GM21381 (cell line): ENCODE measurements at regions not wholly inside any gene's neighbourhood (a gene's known extent, or its start where the extent isn't known, plus 50 kb on each side); places are given as distances from the start of the nearest gene placed in this dataset.
"Not testable (repeated sequence)": the region's sequence is repeated elsewhere in the genome, so short reads cannot be mapped to it uniquely, and the experiment has no call there.

Source experiments
- ATAC-seq: cut with Tn5 transposase; IDR thresholded peaks from one replicate; pipeline ENCODE4 v1.9.1; 2021; ENCODE audit warnings: mild to moderate bottlenecking, moderate library complexity; ENCODE audit not compliant: unreplicated experiment

DNA sequence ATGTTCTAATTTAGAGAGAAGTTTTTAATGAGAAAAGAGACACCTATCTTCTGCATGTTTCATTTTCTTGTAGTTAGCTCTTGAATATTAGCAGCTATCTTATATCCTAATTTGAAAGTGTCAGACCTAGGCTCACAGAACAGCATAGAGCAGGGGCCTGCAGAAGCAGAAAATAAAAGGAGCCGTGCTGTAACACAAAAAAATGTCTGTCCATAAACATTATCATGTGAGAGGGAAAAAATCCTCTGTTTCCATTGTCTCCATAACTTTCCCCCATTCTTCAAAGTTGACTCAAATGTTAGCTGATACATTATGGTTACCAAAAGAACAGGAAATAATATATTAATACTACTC is 329.2 kb upstream of the EPHA5 start:
- no peak for ATAC-seq

- ATAC-seq, result not testable (repeated sequence)
Measured at GRCh38 chr4:65998807-65999517, 328.7 kb upstream of the EPHA5 start.

DNA sequence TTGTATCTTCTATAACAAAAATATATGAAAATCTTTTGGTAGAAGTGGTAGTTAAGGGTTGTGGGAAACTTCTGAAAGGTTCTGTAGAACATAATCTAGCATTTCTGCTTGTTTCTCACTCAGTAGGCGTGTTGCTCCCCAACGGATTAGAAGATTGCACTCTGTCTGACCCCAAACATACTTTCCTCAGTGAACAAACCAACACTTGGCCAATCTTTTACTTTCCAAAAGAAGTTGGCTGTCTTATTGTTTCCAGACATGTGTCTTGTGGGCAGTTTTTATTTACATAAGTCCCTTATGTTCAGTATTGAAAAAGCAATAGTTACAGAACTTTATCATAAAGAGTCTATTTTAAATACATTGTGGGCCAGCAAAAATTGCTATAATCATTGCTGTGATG is 312.8 kb upstream of the EPHA5 start:
- ATAC-seq, result no peak

- ATAC-seq, result no peak
Measured at GRCh38 chr4:65976287-65976686, 306.0 kb upstream of the EPHA5 start.

GRCh38 chr4:65973186-65973585 is 302.9 kb upstream of the EPHA5 start:
- ATAC-seq, result no peak

DNA sequence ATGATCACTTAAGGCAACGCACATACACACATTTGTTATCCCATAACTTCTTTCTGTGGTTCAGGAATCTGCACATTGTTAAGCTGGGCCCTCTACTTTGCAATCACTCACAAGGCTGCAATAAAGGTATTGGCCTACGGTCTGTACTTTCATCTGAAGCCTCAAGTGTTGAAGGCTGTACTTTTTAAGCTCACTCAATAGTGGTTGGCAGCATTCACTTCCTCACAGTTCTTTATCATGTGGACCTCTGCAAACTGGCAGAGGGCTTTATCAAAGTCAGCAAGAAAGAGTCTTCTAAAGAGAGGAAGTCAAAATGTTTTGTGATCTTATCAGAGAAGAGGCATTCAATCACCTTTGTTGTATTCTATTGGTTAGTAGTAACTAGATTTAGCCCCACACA is 301.4 kb upstream of the EPHA5 start:
- no peak for ATAC-seq

DNA sequence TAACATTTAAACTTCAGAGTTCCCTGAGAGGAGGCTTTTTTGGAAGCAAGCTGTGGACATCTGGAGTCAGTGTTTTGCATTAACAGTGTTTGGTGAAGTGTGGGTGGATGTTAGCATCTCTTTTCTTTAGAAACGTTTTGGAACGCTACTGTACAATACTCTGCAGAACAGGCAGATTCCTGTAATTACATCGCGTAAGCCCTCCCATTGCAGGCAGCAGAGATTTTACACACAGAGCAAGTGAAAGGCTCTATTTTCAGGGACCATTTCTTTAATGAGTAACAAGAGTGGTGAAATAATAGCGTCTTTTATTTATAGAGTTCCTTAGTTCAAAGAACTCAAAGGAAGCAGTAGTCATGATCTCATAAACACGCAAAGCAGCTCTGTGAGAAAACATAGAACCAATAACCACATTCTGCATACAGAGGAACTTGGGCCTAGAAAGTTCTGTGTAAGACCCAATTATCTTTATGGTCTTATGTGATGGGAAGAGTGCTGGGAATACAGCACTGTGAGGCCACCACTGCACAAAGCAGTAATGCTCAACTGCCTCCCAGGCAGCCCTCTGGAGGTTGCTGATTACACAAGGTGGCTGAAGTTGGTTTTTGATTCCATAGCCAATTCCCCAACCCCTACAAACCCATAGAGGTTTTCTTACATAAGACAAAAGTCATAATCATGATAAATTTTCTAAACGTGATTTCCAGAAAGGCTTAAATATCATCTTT is 298.7 kb upstream of the EPHA5 start:
- no peak for ATAC-seq

- ATAC-seq, result no peak
Measured at GRCh38 chr4:65960751-65961150, 290.5 kb upstream of the EPHA5 start.

DNA sequence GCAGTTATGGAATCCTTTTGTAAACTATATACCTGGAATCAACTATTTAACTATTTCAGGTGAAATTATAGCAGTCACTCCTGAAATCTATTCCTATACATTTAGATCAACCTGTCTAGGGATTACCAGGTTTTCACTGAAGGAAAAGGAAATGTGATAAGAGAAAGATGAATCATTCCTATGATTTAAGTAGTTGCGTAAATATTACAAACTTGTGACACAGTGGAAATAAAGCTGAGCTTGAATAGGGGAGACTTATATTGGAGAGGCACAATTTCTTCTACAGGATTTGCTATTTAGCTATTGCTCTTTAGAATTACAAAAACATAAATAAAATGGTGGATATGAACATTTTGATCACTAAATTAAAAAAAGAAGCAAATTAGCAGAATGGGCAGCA is 284.1 kb upstream of the EPHA5 start:
- no peak for ATAC-seq

DNA sequence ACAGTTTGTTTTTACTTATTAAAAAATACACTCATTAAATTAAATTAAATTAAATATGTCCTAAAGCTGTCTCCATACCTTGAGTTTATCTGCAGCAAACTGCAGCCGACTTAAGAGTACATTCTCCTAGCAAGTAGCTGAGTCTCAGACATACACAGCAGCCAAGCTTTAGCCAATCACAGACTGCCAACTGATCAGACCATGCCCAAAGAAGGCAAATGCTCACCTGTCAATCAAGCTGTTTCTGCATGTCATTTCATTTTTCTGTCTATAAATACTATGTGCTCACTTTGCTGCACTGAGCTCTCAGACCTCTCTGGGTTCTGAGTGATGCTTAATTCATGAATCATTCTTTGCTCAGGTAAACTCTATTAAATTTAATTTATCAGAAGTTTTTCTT is 280.9 kb upstream of the EPHA5 start:
- no peak for ATAC-seq

DNA sequence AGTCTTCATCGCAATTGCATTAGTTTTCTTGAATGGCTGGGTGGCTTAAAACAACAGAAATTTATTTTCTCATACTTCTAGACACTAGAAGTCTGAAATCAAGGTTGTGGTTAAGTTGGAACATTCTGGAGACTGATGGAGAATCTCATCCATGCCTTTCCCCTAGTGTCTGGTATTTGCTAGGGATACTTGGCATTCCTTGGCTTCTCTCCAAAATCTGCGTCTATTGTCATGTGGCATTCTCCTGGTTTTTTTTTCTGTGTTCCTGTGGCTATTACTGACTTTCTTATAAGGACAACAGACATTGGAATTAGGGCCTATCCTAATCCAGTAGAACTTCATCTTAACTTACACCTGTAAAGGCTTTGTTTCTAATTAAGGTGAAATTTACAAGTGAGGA is 272.8 kb upstream of the EPHA5 start:
- no peak for ATAC-seq

- ATAC-seq, result no peak
Measured at GRCh38 chr4:65924843-65925242, 254.6 kb upstream of the EPHA5 start.

DNA sequence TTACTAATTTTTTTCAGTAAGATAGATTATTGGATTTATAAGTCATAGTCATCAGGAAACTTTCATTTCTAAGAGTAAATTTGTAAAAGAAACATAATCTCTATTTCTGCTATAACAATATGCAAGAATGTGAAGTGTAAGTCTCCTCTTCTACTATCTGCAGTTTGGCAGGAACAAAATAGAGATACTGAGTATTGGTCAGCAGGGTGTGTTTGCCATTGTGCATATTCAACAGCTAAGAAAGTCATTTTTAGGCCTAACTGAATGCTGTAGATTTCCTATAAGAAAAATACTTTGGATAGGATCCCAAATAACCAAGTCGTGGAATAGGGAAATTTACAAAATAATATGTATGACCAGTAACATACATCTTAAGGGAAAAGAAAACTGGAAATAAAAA is 253.3 kb upstream of the EPHA5 start:
- ATAC-seq, result no peak

DNA sequence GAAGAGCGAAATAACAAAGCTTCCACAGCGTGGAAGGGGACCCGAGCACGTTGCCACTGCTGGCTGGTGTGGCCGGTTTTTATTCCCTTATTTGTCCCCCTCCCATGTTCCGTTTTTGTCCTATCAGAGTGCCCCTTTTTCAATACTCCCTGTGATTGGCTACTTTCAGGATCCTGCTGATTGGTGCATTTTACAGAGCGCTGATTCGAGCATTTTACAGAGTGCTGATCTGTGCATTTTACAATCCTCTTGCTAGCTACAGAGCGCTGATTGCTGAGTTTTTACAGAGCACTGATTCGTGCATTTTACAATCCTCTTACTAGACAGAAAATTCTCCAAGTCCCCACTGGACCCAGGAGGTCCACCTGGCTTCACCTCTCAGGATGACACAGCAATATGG is 250.9 kb upstream of the EPHA5 start:
- ATAC-seq, result no peak

DNA sequence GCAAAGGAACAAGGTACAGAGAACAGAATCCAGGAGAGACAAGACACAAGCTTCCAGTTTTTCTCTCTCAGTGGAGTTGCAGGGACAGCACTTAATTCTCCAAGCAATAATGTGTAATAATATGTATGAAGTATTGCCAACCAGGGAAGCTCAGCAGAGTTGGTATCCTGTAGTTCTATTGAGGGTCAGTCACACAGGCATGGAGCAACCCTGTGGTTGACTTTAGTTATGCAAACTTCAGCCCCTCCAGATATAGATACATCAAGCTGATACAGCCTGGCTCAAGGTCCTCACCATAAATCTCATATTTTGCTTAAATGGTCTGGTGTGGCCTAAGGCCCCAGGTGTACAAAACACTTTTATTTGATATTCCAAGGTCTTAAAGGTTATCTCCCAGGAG is 248.6 kb upstream of the EPHA5 start:
- ATAC-seq, result no peak

GRCh38 chr4:65918212-65918611 is 247.9 kb upstream of the EPHA5 start:
- no peak for ATAC-seq

DNA sequence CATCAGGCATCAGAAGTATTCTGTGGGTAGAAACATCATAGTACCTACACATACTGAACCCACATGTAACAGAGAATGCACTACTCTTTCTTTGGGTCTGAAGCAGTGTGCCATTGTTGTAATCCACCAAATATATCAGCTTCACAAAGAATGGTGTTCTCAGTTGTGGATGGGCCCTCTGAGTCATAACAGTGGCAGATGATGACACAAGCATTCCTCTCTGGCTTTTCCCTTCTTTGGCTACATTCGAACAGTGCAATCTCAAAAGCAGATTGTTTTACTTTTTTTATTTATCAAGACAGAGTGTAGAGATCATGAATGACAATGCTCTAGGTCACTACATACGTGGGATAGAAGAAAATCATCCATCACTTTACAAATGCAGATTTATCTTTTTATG is 247.2 kb upstream of the EPHA5 start:
- ATAC-seq, result no peak

- ATAC-seq, result no peak
Measured at GRCh38 chr4:65911720-65912119, 241.4 kb upstream of the EPHA5 start.

- no peak for ATAC-seq
Measured at GRCh38 chr4:65893957-65894755, 223.9 kb upstream of the EPHA5 start.

DNA sequence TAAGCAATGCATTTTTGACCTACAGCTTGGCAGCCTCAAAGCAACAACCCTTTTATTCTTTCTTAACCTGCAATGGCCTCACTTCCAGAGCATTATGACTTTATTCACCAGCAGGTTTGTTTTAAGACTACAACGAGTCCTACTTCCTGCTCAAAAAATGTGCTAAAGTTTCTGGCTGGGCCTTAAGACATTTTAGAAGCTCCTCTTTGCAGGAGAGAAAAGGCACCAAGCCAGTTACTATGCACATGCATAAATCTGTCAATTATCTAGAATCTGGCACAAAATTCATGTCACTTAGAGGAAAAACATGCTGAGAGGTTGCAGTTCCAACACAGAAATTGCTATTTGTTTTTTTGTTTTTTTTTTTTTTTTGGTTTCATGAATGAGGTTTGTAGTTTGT is 223.0 kb upstream of the EPHA5 start:
- ATAC-seq, result no peak

GRCh38 chr4:65880594-65880993 is 210.3 kb upstream of the EPHA5 start:
- no peak for ATAC-seq
